Loucy (cell line): ENCODE measurements at regions not wholly inside any gene's neighbourhood (a gene's known extent, or its start where the extent isn't known, plus 50 kb on each side); places are given as distances from the start of the nearest gene placed in this dataset.

Source experiments
- EZH2phosphoT487 ChIP-seq: fragments of 200-600 bp; IDR thresholded peaks from 2 replicates; pipeline ENCODE4 v1.6.1; 2018; ENCODE audit warnings: antibody characterized with exemption, mild to moderate bottlenecking, moderate library complexity, borderline replicate concordance
- TF ChIP-seq, protein P1 (sequence below): fragments of 200-600 bp; sonication (generic); conservative IDR thresholded peaks from 2 replicates; pipeline ENCODE4 v1.5.1; 2014; ENCODE audit warnings: mild to moderate bottlenecking, antibody characterized with exemption, low read length

- TF ChIP-seq, protein P1, sequence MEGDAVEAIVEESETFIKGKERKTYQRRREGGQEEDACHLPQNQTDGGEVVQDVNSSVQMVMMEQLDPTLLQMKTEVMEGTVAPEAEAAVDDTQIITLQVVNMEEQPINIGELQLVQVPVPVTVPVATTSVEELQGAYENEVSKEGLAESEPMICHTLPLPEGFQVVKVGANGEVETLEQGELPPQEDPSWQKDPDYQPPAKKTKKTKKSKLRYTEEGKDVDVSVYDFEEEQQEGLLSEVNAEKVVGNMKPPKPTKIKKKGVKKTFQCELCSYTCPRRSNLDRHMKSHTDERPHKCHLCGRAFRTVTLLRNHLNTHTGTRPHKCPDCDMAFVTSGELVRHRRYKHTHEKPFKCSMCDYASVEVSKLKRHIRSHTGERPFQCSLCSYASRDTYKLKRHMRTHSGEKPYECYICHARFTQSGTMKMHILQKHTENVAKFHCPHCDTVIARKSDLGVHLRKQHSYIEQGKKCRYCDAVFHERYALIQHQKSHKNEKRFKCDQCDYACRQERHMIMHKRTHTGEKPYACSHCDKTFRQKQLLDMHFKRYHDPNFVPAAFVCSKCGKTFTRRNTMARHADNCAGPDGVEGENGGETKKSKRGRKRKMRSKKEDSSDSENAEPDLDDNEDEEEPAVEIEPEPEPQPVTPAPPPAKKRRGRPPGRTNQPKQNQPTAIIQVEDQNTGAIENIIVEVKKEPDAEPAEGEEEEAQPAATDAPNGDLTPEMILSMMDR, result no peak
- TF ChIP-seq EZH2phosphoT487, result no peak
Observed at GRCh38 chr18:66209656-66210055, 394.2 kb downstream of the CDH19 start.
